NB4 (cell line): ENCODE measurements at regions not wholly inside any gene's neighbourhood (a gene's known extent, or its start where the extent isn't known, plus 50 kb on each side); places are given as distances from the start of the nearest gene placed in this dataset.
"Not testable (repeated sequence)": the region's sequence is repeated elsewhere in the genome, so short reads cannot be mapped to it uniquely, and the experiment has no call there.

Source experiments
- CTCF ChIP-seq: IDR thresholded peaks from one replicate; pipeline ENCODE4 v1.5.1; 2012; ENCODE audit warnings: low read depth, low read length
- MYC ChIP-seq: IDR thresholded peaks from 2 replicates; pipeline ENCODE4 v1.6.1; 2011; ENCODE audit warnings: low read depth, low read length
- POLR2A ChIP-seq: IDR thresholded peaks from 2 replicates; pipeline ENCODE4 v1.6.1; 2011; ENCODE audit warnings: mild to moderate bottlenecking; ENCODE audit not compliant: insufficient read length; ENCODE audit errors: extremely low read depth

GRCh38 chr18:23329671-23330070 is 123.4 kb upstream of the RIOK3 start:
- not testable (repeated sequence) for TF ChIP-seq POLR2A, CTCF, MYC
